H1 (cell line): ENCODE measurements at regions not wholly inside any gene's neighbourhood (a gene's known extent, or its start where the extent isn't known, plus 50 kb on each side); places are given as distances from the start of the nearest gene placed in this dataset.

Experiments
- CTCF ChIA-PET: fragments of 300-600 bp; sonication (Branson Sonifier 250); formaldehyde crosslinking; loops from one replicate; lab custom pipeline; 2021; ENCODE audit not compliant: partially characterized antibody; lab: Charles Lee
- POLR2A ChIA-PET: fragments of 300-600 bp; sonication (Branson Sonifier 250); formaldehyde crosslinking; loops from one replicate; lab custom pipeline; 2021; ENCODE audit warnings: inconsistent platforms; ENCODE audit not compliant: partially characterized antibody; lab: Charles Lee
- DNase-seq, 2 experiments: peaks; one replicate each; pipeline versions ENCODE4 v3.0.0 to v3.0.0-alpha.2; 2010 to 2022; ENCODE audit warnings: low spot score in 2 of 2, low read depth in 1 of 2, mixed read lengths in 1 of 2
- FAIRE-seq: peaks from 2 replicates; lab custom pipeline; 2011; peaks lifted over from hg19 to GRCh38; lab: Jason Lieb, UNC
- H2AFZ ChIP-seq: 2 replicates; pipeline ENCODE4 v1.8.1; 2012; ENCODE audit warnings: low read length, inconsistent platforms
- H2AK5ac ChIP-seq: 2 replicates; pipeline ENCODE4 v1.6.1; 2013; ENCODE audit warnings: low read depth, low read length
- H2BK120ac ChIP-seq: replicated peaks from 2 replicates; pipeline ENCODE3; 2013; ENCODE audit warnings: low read depth, low read length, inconsistent platforms
- H2BK12ac ChIP-seq: 2 replicates; pipeline ENCODE4 v1.6.1; 2013; ENCODE audit warnings: low read depth, low read length
- H2BK15ac ChIP-seq: 2 replicates; pipeline ENCODE4 v1.6.1; 2013; ENCODE audit warnings: low read length
- H2BK20ac ChIP-seq: 2 replicates; pipeline ENCODE4 v1.6.1; 2013; ENCODE audit warnings: low read length
- H2BK5ac ChIP-seq: 2 replicates; pipeline ENCODE4 v1.6.1; 2013; ENCODE audit warnings: low read depth, low read length
- H3K14ac ChIP-seq: 2 replicates; pipeline ENCODE4 v1.6.1; 2013; ENCODE audit warnings: inconsistent platforms; ENCODE audit not compliant: insufficient read length
- H3K18ac ChIP-seq: 2 replicates; pipeline ENCODE4 v1.6.1; 2013; ENCODE audit warnings: low read length; ENCODE audit errors: extremely low read depth
- H3K23ac ChIP-seq: 2 replicates; pipeline ENCODE4 v1.6.1; 2013; ENCODE audit warnings: inconsistent platforms; ENCODE audit not compliant: insufficient read length
- H3K23me2 ChIP-seq: 2 replicates; pipeline ENCODE4 v1.6.1; 2013; ENCODE audit warnings: low read depth, low read length
- H3K27ac ChIP-seq: 2 replicates; pipeline ENCODE4 v1.6.1; 2011; ENCODE audit warnings: low read depth, low read length, inconsistent platforms
- H3K27me3 ChIP-seq, 4 experiments: replicated peaks in 1 of 4; 1 replicate in 1 of 4; 2 replicates in 3 of 4; pipeline versions ENCODE4 v1.6.1 to v1.8.1; 2011 to 2013; ENCODE audit warnings: low read length in 3 of 4, mild to moderate bottlenecking in 3 of 4, inconsistent platforms in 2 of 4, mixed read lengths in 2 of 4, moderate library complexity in 1 of 4; ENCODE audit not compliant: control insufficient read depth in 3 of 4, insufficient read depth in 3 of 4; ENCODE audit errors: extremely low read depth in 1 of 4
- H3K36me3 ChIP-seq, 4 experiments: 2 replicates each; pipeline versions ENCODE4 v1.6.1 to v1.8.1; 2011 to 2013; ENCODE audit warnings: mild to moderate bottlenecking in 4 of 4, low read length in 3 of 4, moderate library complexity in 2 of 4, control low read depth in 1 of 4, inconsistent platforms in 1 of 4; ENCODE audit not compliant: insufficient read depth in 4 of 4, control insufficient read depth in 2 of 4
- H3K4ac ChIP-seq: replicated peaks from 2 replicates; pipeline ENCODE3; 2013; ENCODE audit warnings: low read length, low read depth, mixed read lengths, inconsistent platforms; ENCODE audit not compliant: insufficient read length
- H3K4me1 ChIP-seq, 4 experiments: replicated peaks in 1 of 4; 1 replicate in 1 of 4; 2 replicates in 3 of 4; pipeline versions ENCODE4 v1.6.1 to v1.8.1; 2011 to 2013; ENCODE audit warnings: low read length in 3 of 4, inconsistent platforms in 2 of 4, mixed read lengths in 1 of 4; ENCODE audit not compliant: insufficient read depth in 4 of 4, control insufficient read depth in 3 of 4
- H3K4me2 ChIP-seq, 2 experiments: 2 replicates each; pipeline versions ENCODE4 v1.6.1 to v1.8.1; 2011 to 2013; ENCODE audit warnings: low read depth in 2 of 2, low read length in 2 of 2, control low read depth in 1 of 2, inconsistent platforms in 1 of 2, mild to moderate bottlenecking in 1 of 2; ENCODE audit not compliant: insufficient read depth in 1 of 2
- H3K4me3 ChIP-seq, 4 experiments: fragments of 200-600, 300-600 bp in 1 of 4; sonication (generic), shearing (Covaris generic), sonication (Bioruptor Twin) in 1 of 4; 2 replicates each; pipeline versions ENCODE4 v1.5.1 to v1.8.1; 2011 to 2016; ENCODE audit warnings: low read length in 4 of 4, low read depth in 3 of 4, control low read depth in 2 of 4, inconsistent platforms in 2 of 4, mild to moderate bottlenecking in 2 of 4, mixed read lengths in 1 of 4, moderate library complexity in 1 of 4; ENCODE audit not compliant: insufficient read depth in 2 of 4; ENCODE audit errors: extremely low read depth in 1 of 4
- H3K56ac ChIP-seq: replicated peaks from 2 replicates; pipeline ENCODE3; 2013; ENCODE audit warnings: low read depth, mild to moderate bottlenecking, mixed read lengths, low read length, inconsistent platforms; ENCODE audit not compliant: insufficient read length
- H3K79me1 ChIP-seq: 2 replicates; pipeline ENCODE4 v1.6.1; 2013; ENCODE audit warnings: low read depth, low read length, control low read depth
- H3K79me2 ChIP-seq, 2 experiments: 2 replicates each; pipeline versions ENCODE4 v1.6.1 to v1.8.1; 2012 to 2013; ENCODE audit warnings: low read length in 2 of 2, mild to moderate bottlenecking in 2 of 2, inconsistent platforms in 1 of 2; ENCODE audit not compliant: insufficient read depth in 2 of 2, control insufficient read depth in 1 of 2
- H3K9ac ChIP-seq, 4 experiments: replicated peaks in 1 of 4; 1 replicate in 1 of 4; 2 replicates in 3 of 4; pipeline versions ENCODE4 v1.6.1 to v1.8.1; 2011 to 2013; ENCODE audit warnings: low read depth in 3 of 4, low read length in 3 of 4, control low read depth in 2 of 4, mild to moderate bottlenecking in 2 of 4, moderate library complexity in 2 of 4, inconsistent platforms in 1 of 4; ENCODE audit errors: extremely low read depth in 1 of 4
- H3K9me3 ChIP-seq, 2 experiments: 2 replicates each; pipeline versions ENCODE4 v1.6.1 to v1.8.1; 2012 to 2013; ENCODE audit warnings: mild to moderate bottlenecking in 2 of 2, moderate library complexity in 2 of 2, control low read depth in 1 of 2, inconsistent platforms in 1 of 2, low read depth in 1 of 2, low read length in 1 of 2, mixed read lengths in 1 of 2; ENCODE audit not compliant: insufficient read depth in 2 of 2
- H4K20me1 ChIP-seq, 2 experiments: replicated peaks in 1 of 2; 2 replicates each; pipeline versions ENCODE3 to v1.8.1; 2011 to 2013; ENCODE audit warnings: inconsistent platforms in 2 of 2, low read length in 2 of 2, mild to moderate bottlenecking in 1 of 2; ENCODE audit not compliant: insufficient read depth in 2 of 2, control insufficient read depth in 1 of 2
- H4K5ac ChIP-seq: 2 replicates; pipeline ENCODE4 v1.6.1; 2013; ENCODE audit warnings: low read length, low read depth, mixed read lengths, inconsistent platforms; ENCODE audit not compliant: insufficient read length
- H4K8ac ChIP-seq: 2 replicates; pipeline ENCODE4 v1.8.0; 2013; ENCODE audit warnings: mild to moderate bottlenecking, moderate library complexity, low read length, inconsistent platforms; ENCODE audit not compliant: insufficient read depth; ENCODE audit errors: extremely low read depth
- H4K91ac ChIP-seq: replicated peaks from 2 replicates; pipeline ENCODE3; 2013; ENCODE audit warnings: low read length, mixed read lengths, inconsistent platforms; ENCODE audit not compliant: insufficient read length
- ATF3 ChIP-seq: IDR thresholded peaks from 2 replicates; pipeline ENCODE4 v1.6.1; 2011; ENCODE audit warnings: low read depth, mild to moderate bottlenecking, low read length; ENCODE audit not compliant: insufficient read depth
- CTBP2 ChIP-seq: IDR thresholded peaks from 2 replicates; pipeline ENCODE4 v1.7.0; 2011; ENCODE audit warnings: borderline replicate concordance, mild to moderate bottlenecking, moderate library complexity, mixed read lengths, low read length; ENCODE audit not compliant: insufficient read depth, insufficient read length
- E2F6 ChIP-seq: IDR thresholded peaks from 2 replicates; pipeline ENCODE4 v1.6.1; 2012; ENCODE audit warnings: inconsistent platforms
- EGR1 ChIP-seq: IDR thresholded peaks from 2 replicates; pipeline ENCODE4 v1.6.1; 2011; ENCODE audit warnings: low read depth, low read length, borderline replicate concordance
- EZH2 ChIP-seq: fragments of 200-600 bp; sonication (generic); IDR thresholded peaks from 2 replicates; pipeline ENCODE4 v1.7.1; 2012; ENCODE audit warnings: low read depth, mild to moderate bottlenecking, moderate library complexity, low read length, inconsistent platforms; ENCODE audit not compliant: severe bottlenecking
- KDM4A ChIP-seq: IDR thresholded peaks from one replicate; pipeline ENCODE4 v1.7.1; 2012; ENCODE audit warnings: low read depth, mild to moderate bottlenecking, moderate library complexity, low read length, inconsistent platforms; ENCODE audit not compliant: severe bottlenecking
- MAFK ChIP-seq: IDR thresholded peaks from 2 replicates; pipeline ENCODE4 v1.6.1; 2012; ENCODE audit warnings: low read depth, mild to moderate bottlenecking, improper control_type of control experiment, low read length
- NANOG ChIP-seq: IDR thresholded peaks from 2 replicates; pipeline ENCODE4 v1.6.1; 2011; ENCODE audit warnings: low read length, low read depth, mild to moderate bottlenecking, inconsistent platforms; ENCODE audit not compliant: insufficient read depth, poor library complexity, severe bottlenecking
- PHF8 ChIP-seq: fragments of 200-600 bp; sonication (generic); conservative IDR thresholded peaks from 2 replicates; pipeline ENCODE4 v1.7.1; 2012; ENCODE audit warnings: low read depth, mild to moderate bottlenecking, inconsistent platforms, low read length, moderate library complexity
- SIN3A ChIP-seq, 2 experiments: IDR thresholded peaks in 1 of 2; conservative IDR thresholded peaks in 1 of 2; 2 replicates each; pipeline ENCODE4 v1.6.1; 2011 to 2012; ENCODE audit warnings: low read length in 2 of 2, improper control_type of control experiment in 1 of 2, low read depth in 1 of 2, mild to moderate bottlenecking in 1 of 2
- SP4 ChIP-seq: IDR thresholded peaks from 2 replicates; pipeline ENCODE4 v1.6.1; 2012; ENCODE audit warnings: low read length, inconsistent platforms
- SUZ12 ChIP-seq: fragments of 200-600 bp; sonication (generic); IDR thresholded peaks from 2 replicates; pipeline ENCODE4 v1.6.1; 2012; ENCODE audit warnings: mild to moderate bottlenecking, inconsistent platforms, low read length, moderate library complexity, mixed read lengths
- TCF12 ChIP-seq: IDR thresholded peaks from 2 replicates; pipeline ENCODE4 v1.6.1; 2011; ENCODE audit warnings: low read depth, mild to moderate bottlenecking, low read length
- WGBS, 2 experiments: shearing (Covaris generic) in 1 of 2; methylation state at CpG; one replicate each; pipeline versions ENCODE4 v1.1.6 to v1.1.7; 2013 to 2015; ENCODE audit warnings: low lambda C conversion rate in 2 of 2, mixed read lengths in 2 of 2, inconsistent platforms in 1 of 2, low coverage in 1 of 2, missing lambda C conversion rate in 1 of 2; ENCODE audit not compliant: insufficient replicate concordance in 2 of 2, insufficient coverage in 1 of 2, insufficient read length in 1 of 2; ENCODE audit errors: extremely low coverage in 1 of 2, missing lambda C conversion rate in 1 of 2; 5-methylcytosine and 5-hydroxymethylcytosine counted together

GRCh38 chr7:153413199-153413539 is 639.0 kb upstream of the DPP6 start:
- Histone ChIP-seq H3K79me1 (no peaks in the 10 kb centered on the region), H3K4ac (no peak overlapping the region), H3K79me2 (no peaks in the 10 kb centered on the region), H3K23me2 (no peaks in the 10 kb centered on the region), H2BK20ac (no peak overlapping the region), H2BK12ac (no peak overlapping the region), H2BK5ac (no peak overlapping the region), H3K4me1 (no peaks in the 10 kb centered on the region), H2BK15ac (no peak overlapping the region), H4K8ac (no peak overlapping the region), H3K4me3 (no peak overlapping the region), H3K27me3 (no peaks in the 10 kb centered on the region), H4K91ac (no peak overlapping the region), H3K9ac (no peak overlapping the region), H4K5ac (no peak overlapping the region), H3K56ac (no peak overlapping the region), H3K27ac (no peak overlapping the region), H2BK120ac (no peak overlapping the region), H3K4me2 (no peak overlapping the region), H4K20me1 (no peaks in the 10 kb centered on the region), H3K14ac (no peak overlapping the region), H2AK5ac (no peak overlapping the region), H3K36me3 (no peaks in the 10 kb centered on the region), H2AFZ (no peak overlapping the region), H3K23ac (no peak overlapping the region), H3K9me3 (peaks cover 11 to 22% of the 10 kb centered on the region in 2 experiments; a peak in 3 of 4 replicates), H3K18ac (no peak overlapping the region)
- DNase-seq (no peak), FAIRE-seq (no peak)
- ChIA-PET CTCF (no interaction called here), POLR2A (no interaction called here)
- 98% methylated on average over 12 of the region's 12 CpGs; no CpG with 5 or more reads in 1 of the 2 experiments for WGBS, 2 experiments
- TF ChIP-seq PHF8, result no peak
- TF ChIP-seq KDM4A, result no peak
- TF ChIP-seq EZH2, result no peak
- TF ChIP-seq SP4, result no peak
- TF ChIP-seq ATF3, result no peak
- no peak for TF ChIP-seq CTBP2
- no peak for TF ChIP-seq E2F6
- no peak for TF ChIP-seq EGR1
- no peak for TF ChIP-seq MAFK
- TF ChIP-seq SIN3A (conservative IDR thresholded peaks at IDR 0.05 in 1 of 2, IDR thresholded peaks at IDR 0.05 in 1 of 2; ENCODE audit: low read depth in 1 of 2, low read length in 2 of 2), result no peak
- TF ChIP-seq TCF12, result no peak
- no peak for TF ChIP-seq SUZ12
- TF ChIP-seq NANOG, result no peak
